NT2/D1 (cell line): ENCODE measurements at regions not wholly inside any gene's neighbourhood (a gene's known extent, or its start where the extent isn't known, plus 50 kb on each side); places are given as distances from the start of the nearest gene placed in this dataset.

ENCODE experiments used
- DNase-seq: peaks from one replicate; pipeline ENCODE4 v3.0.0-alpha.2; 2011; ENCODE audit warnings: low read depth, low spot score
- H3K27me3 ChIP-seq: 2 replicates; pipeline ENCODE4 v1.6.0; 2011; ENCODE audit warnings: mild to moderate bottlenecking; ENCODE audit not compliant: insufficient read length, insufficient read depth
- H3K36me3 ChIP-seq: 2 replicates; pipeline ENCODE4 v1.6.1; 2011; ENCODE audit warnings: mild to moderate bottlenecking, low read length, mixed read lengths; ENCODE audit not compliant: insufficient read depth, insufficient read length
- H3K4me1 ChIP-seq: 2 replicates; pipeline ENCODE4 v1.5.1; 2011; ENCODE audit not compliant: insufficient read depth, insufficient read length
- H3K4me3 ChIP-seq: 2 replicates; pipeline ENCODE4 v1.5.1; 2011; ENCODE audit warnings: low read depth; ENCODE audit not compliant: insufficient read length
- H3K9ac ChIP-seq: 2 replicates; pipeline ENCODE4 v1.6.0; 2011; ENCODE audit warnings: low read depth; ENCODE audit not compliant: insufficient read length
- H3K9me3 ChIP-seq: 2 replicates; pipeline ENCODE4 v1.5.1; 2011; ENCODE audit warnings: mild to moderate bottlenecking, low read length; ENCODE audit not compliant: insufficient read depth
- SUZ12 ChIP-seq: IDR thresholded peaks from 2 replicates; pipeline ENCODE4 v1.6.1; 2011; ENCODE audit not compliant: insufficient read length, insufficient read depth; ENCODE audit errors: extremely low read depth
- YY1 ChIP-seq: IDR thresholded peaks from 2 replicates; pipeline ENCODE4 v1.6.1; 2011; ENCODE audit not compliant: insufficient read length, insufficient read depth
- ZNF274 ChIP-seq: IDR thresholded peaks from 2 replicates; pipeline ENCODE4 v1.6.1; 2011; ENCODE audit warnings: mild to moderate bottlenecking, low read depth, low read length

GRCh38 chr6:106894978-106895702, 79.4 kb downstream of the CD24 start:
- no peak overlapping the region for H3K9ac ChIP-seq
- DNase-seq: no peak
- H3K9me3 ChIP-seq: peaks cover 8% of the 10 kb centered on the region; the same call in 1 of the 2 replicates
- H3K27me3 ChIP-seq: no peaks in the 10 kb centered on the region
- no peak overlapping the region for H3K4me3 ChIP-seq
- H3K36me3 ChIP-seq: no peaks in the 10 kb centered on the region
- H3K4me1 ChIP-seq: no peaks in the 10 kb centered on the region
- TF ChIP-seq YY1: no peak
- no peak for TF ChIP-seq SUZ12
- no peak for TF ChIP-seq ZNF274

GRCh38 chr6:106892186-106892585, 82.3 kb downstream of the CD24 start:
- Histone ChIP-seq H3K9ac (no peak overlapping the region), H3K27me3 (no peaks in the 10 kb centered on the region), H3K4me3 (no peak overlapping the region), H3K4me1 (no peaks in the 10 kb centered on the region), H3K9me3 (no peaks in the 10 kb centered on the region), H3K36me3 (no peaks in the 10 kb centered on the region)
- no peak for TF ChIP-seq YY1
- TF ChIP-seq ZNF274: no peak
- no peak for DNase-seq

GRCh38 chr6:106890447-106890846, 84.1 kb downstream of the CD24 start:
- DNase-seq: no peak
- Histone ChIP-seq H3K9ac (no peak overlapping the region), H3K4me1 (no peaks in the 10 kb centered on the region), H3K4me3 (no peak overlapping the region), H3K9me3 (no peaks in the 10 kb centered on the region), H3K36me3 (no peaks in the 10 kb centered on the region), H3K27me3 (no peaks in the 10 kb centered on the region)
- TF ChIP-seq SUZ12 (no peak), YY1 (no peak), ZNF274 (no peak)

DNA sequence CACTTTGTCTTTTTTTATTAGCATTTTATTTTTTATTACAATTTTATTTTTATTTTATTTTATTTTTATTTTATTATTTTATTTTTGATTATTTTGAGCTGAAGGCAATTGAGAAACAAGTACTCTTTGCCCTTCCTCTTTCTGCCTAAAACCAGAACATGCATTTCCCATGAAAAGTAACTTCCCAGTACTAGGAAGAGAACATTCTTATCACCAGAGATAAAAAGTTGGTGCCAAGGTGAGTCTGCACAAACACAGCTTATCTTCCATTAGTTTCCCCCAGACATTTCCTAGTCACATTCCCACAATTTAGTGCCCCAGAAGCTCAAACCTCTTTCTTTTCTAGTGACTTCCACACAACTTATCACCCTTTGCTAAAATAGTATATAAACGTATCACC, 84.8 kb downstream of the CD24 start:
- Histone ChIP-seq H3K27me3 (no peaks in the 10 kb centered on the region), H3K9ac (no peak overlapping the region), H3K4me3 (no peak overlapping the region), H3K9me3 (no peaks in the 10 kb centered on the region), H3K4me1 (no peaks in the 10 kb centered on the region), H3K36me3 (no peaks in the 10 kb centered on the region)
- TF ChIP-seq ZNF274: no peak
- TF ChIP-seq YY1: no peak
- TF ChIP-seq SUZ12: no peak
- DNase-seq: no peak

DNA sequence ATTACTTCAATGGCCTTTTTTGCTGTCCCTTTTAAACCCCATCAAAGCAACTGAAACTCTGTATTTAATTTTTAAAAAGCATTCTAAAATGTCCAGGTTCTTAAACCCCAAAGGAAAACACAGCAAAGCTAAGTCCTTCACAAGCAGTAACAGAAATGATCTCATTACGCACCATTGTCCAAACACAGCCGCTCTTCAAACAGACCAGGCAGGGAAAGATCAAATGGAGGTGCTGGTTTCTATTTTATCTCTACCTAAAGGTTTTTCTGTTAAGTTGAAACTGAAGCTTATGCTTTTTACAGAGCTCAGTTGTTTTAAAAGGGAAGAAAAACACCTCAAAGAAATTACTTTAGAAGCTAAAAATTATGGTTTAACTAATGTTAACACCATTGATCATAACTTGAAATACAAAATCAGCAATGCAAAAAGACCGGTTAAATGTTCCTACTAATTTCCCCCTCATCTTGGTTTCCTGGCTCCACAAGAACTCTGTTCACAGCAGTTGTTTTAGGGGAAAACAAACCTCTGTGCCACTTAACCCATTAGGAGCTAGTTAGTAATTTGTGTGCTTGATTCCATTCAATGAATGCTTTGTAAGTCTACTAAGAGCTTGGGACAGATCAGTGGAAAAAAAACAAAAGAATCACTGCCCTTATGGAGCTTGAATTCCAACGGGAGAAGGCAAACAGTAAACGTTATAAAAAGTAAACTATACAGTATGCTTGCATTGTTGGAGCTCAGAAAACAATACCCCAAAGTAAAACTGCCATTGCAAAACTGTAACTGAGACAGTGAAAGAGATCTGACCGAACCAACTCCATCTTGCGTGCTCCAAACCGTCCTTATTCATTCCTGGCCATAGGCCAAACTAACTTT, 87.4 kb downstream of the CD24 start:
- DNase-seq: no peak
- Histone ChIP-seq H3K4me1 (no peaks in the 10 kb centered on the region), H3K9ac (no peak overlapping the region), H3K4me3 (no peak overlapping the region), H3K9me3 (no peaks in the 10 kb centered on the region), H3K36me3 (no peaks in the 10 kb centered on the region), H3K27me3 (no peaks in the 10 kb centered on the region)
- TF ChIP-seq ZNF274 (no peak), YY1 (no peak), SUZ12 (no peak)

DNA sequence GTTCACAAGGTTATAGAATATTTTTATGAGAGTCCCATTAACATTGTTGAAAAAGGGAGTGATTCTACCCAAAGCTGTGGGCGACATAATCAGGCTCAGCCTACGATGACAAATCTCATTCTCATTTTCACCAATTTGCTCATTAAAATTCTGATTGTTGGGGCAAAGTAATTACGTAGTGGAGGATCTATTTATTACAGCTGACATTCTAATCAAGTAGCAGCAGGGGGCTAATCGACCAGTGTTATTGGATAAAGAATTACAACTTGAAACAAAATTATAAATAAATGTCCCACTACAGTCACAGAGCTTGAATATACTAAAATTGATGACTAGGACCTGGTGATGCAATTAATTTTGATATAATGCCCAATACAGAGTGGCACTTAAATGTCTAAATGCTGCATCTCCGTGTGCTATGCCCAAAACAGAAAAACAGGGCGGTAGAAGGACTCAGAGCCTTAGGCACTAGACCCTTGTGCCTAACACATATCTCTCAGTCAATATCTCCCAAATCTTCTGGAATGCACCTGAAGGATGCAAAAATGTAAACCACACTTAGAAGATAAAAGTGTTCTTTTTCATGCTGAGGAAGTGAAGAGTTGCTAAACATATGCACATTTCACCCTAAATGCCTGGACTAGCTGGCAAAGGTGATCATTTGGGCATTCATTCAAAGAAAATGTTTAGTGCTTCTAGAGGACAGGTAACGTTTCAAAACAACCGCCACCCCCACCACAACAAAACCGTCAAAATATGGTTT, 88.3 kb downstream of the CD24 start:
- no peak overlapping the region for H3K9ac ChIP-seq
- no peaks in the 10 kb centered on the region for H3K4me1 ChIP-seq
- no peak for DNase-seq
- TF ChIP-seq SUZ12: no peak
- TF ChIP-seq ZNF274: no peak
- no peak for TF ChIP-seq YY1
- no peak overlapping the region for H3K4me3 ChIP-seq
- H3K36me3 ChIP-seq: no peaks in the 10 kb centered on the region
- no peaks in the 10 kb centered on the region for H3K9me3 ChIP-seq
- H3K27me3 ChIP-seq: no peaks in the 10 kb centered on the region

DNA sequence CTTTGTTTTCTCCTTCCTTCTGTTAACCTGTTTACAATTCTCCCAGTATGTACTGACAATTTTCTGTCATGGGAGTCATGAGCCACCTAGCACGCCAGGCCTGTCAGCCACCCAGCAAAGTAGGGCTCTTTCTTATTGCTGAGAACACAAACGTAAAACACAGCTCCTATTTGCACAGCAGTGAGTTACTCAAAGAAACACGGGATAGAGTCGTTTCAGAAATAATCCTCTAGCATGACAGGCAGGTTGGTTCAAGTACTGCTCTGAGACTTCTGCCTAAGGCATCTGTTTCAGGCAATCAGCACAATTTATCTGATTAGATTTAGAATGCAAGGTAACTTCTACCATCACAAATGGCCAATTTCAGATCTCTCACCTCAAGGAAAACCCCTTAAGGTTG, 88.8 kb downstream of the CD24 start:
- Histone ChIP-seq H3K4me1 (no peaks in the 10 kb centered on the region), H3K36me3 (no peaks in the 10 kb centered on the region), H3K27me3 (no peaks in the 10 kb centered on the region), H3K9ac (no peak overlapping the region), H3K9me3 (no peaks in the 10 kb centered on the region), H3K4me3 (no peak overlapping the region)
- DNase-seq: no peak
- no peak for TF ChIP-seq YY1
- TF ChIP-seq SUZ12: no peak
- TF ChIP-seq ZNF274: no peak
